OCI-LY1 (cell line): ENCODE measurements at regions not wholly inside any gene's neighbourhood (a gene's known extent, or its start where the extent isn't known, plus 50 kb on each side); places are given as distances from the start of the nearest gene placed in this dataset.

ENCODE experiments used
- H2AFZ ChIP-seq: fragments of 200-600 bp; sonication (generic), shearing (Covaris generic); 2 replicates; pipeline ENCODE4 v1.6.0; 2014; ENCODE audit warnings: antibody characterized with exemption, mild to moderate bottlenecking, low read length
- H3F3A ChIP-seq: fragments of 200-600 bp; sonication (generic), shearing (Covaris generic); 2 replicates; pipeline ENCODE4 v1.6.0; 2014; ENCODE audit warnings: mild to moderate bottlenecking, antibody characterized with exemption, low read length, moderate library complexity; ENCODE audit not compliant: insufficient read depth
- H3K27ac ChIP-seq: fragments of 200-600 bp; sonication (generic); 2 replicates; pipeline ENCODE4 v1.5.1; 2014; ENCODE audit warnings: low read length, mixed run types, mild to moderate bottlenecking, low read depth; ENCODE audit not compliant: poor library complexity, severe bottlenecking
- H3K27me3 ChIP-seq: fragments of 200-600 bp; sonication (generic); 2 replicates; pipeline ENCODE4 v1.6.0; 2014; ENCODE audit warnings: antibody characterized with exemption, mild to moderate bottlenecking, low read length, moderate library complexity; ENCODE audit not compliant: insufficient read depth
- H3K36me3 ChIP-seq: fragments of 200-600 bp; sonication (generic); 2 replicates; pipeline ENCODE4 v1.6.1; 2014; ENCODE audit warnings: mild to moderate bottlenecking, antibody characterized with exemption, low read length, moderate library complexity, mixed read lengths; ENCODE audit not compliant: insufficient read depth
- H3K4me1 ChIP-seq: fragments of 200-600 bp; sonication (generic); 2 replicates; pipeline ENCODE4 v1.5.1; 2014; ENCODE audit warnings: mild to moderate bottlenecking, low read length, moderate library complexity; ENCODE audit not compliant: insufficient read depth, severe bottlenecking
- H3K4me2 ChIP-seq: fragments of 200-600 bp; sonication (generic), shearing (Covaris generic); 2 replicates; pipeline ENCODE4 v1.6.1; 2014; ENCODE audit warnings: low read length
- H3K4me3 ChIP-seq: fragments of 200-600 bp; sonication (generic); 2 replicates; pipeline ENCODE4 v1.5.1; 2014; ENCODE audit warnings: low read length, low read depth, mild to moderate bottlenecking, mixed read lengths; ENCODE audit not compliant: poor library complexity, severe bottlenecking
- H3K79me2 ChIP-seq: fragments of 200-600 bp; shearing (Covaris generic); 2 replicates; pipeline ENCODE4 v1.6.1; 2016; ENCODE audit warnings: mixed run types, low read length, mixed read lengths; ENCODE audit not compliant: insufficient read depth
- H3K9ac ChIP-seq: fragments of 200-600 bp; sonication (generic), shearing (Covaris generic); 2 replicates; pipeline ENCODE4 v1.6.1; 2014; ENCODE audit warnings: mild to moderate bottlenecking, low read length, mixed read lengths
- H3K9me2 ChIP-seq: fragments of 200-600 bp; sonication (generic), shearing (Covaris generic); 2 replicates; pipeline ENCODE4 v1.6.1; 2014; ENCODE audit warnings: low read depth, mild to moderate bottlenecking, low read length, mixed read lengths
- H3K9me3 ChIP-seq: fragments of 200-600 bp; shearing (Covaris generic); 2 replicates; pipeline ENCODE4 v1.6.1; 2014; ENCODE audit warnings: low read length, mixed read lengths
- H4K20me1 ChIP-seq: fragments of 200-600 bp; sonication (generic), shearing (Covaris generic); 2 replicates; pipeline ENCODE4 v1.6.0; 2016; ENCODE audit warnings: mild to moderate bottlenecking, low read length; ENCODE audit not compliant: insufficient read depth
- EZH2 ChIP-seq: fragments of 200-600 bp; sonication (generic), shearing (Covaris generic); IDR thresholded peaks from 2 replicates; pipeline ENCODE4 v1.8.0; 2017; ENCODE audit warnings: borderline replicate concordance, mixed run types, mild to moderate bottlenecking, antibody characterized with exemption, low read length, moderate library complexity, mixed read lengths
- TF ChIP-seq, protein P1 (sequence below): fragments of 200-600 bp; sonication (generic), shearing (Covaris generic); IDR thresholded peaks from 2 replicates; pipeline ENCODE4 v1.5.1; 2017; ENCODE audit warnings: mild to moderate bottlenecking, antibody characterized with exemption, low read length, moderate library complexity, mixed read lengths

DNA sequence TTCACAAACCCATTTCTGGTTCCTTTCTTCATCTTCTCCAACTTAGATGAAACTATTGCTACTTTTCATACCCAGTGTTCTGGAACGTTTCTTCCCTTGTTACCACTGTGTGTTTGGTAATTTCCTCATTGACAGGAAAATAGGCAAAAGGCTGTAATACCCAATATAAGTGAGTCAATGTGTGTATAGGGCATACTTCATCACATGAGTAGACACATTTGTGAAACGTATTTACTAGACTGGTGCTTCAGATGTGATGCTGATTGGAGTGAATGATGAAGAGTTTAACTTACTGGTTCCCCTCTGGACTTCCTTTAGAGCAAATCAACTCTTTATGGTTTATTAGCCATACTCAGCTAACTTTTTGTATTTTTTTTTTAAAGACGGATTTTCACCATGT lies 195.1 kb upstream of the ATP6AP2 start:
- TF ChIP-seq, protein P1, sequence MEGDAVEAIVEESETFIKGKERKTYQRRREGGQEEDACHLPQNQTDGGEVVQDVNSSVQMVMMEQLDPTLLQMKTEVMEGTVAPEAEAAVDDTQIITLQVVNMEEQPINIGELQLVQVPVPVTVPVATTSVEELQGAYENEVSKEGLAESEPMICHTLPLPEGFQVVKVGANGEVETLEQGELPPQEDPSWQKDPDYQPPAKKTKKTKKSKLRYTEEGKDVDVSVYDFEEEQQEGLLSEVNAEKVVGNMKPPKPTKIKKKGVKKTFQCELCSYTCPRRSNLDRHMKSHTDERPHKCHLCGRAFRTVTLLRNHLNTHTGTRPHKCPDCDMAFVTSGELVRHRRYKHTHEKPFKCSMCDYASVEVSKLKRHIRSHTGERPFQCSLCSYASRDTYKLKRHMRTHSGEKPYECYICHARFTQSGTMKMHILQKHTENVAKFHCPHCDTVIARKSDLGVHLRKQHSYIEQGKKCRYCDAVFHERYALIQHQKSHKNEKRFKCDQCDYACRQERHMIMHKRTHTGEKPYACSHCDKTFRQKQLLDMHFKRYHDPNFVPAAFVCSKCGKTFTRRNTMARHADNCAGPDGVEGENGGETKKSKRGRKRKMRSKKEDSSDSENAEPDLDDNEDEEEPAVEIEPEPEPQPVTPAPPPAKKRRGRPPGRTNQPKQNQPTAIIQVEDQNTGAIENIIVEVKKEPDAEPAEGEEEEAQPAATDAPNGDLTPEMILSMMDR, result no peak
- no peak for TF ChIP-seq EZH2
- no peaks in the 10 kb centered on the region for H3K27me3 ChIP-seq
- H3K4me3 ChIP-seq, result no peak overlapping the region
- no peak overlapping the region for H3K4me2 ChIP-seq
- H3K9me3 ChIP-seq, result no peaks in the 10 kb centered on the region
- H3K4me1 ChIP-seq, result no peaks in the 10 kb centered on the region
- no peak overlapping the region for H2AFZ ChIP-seq
- H3F3A ChIP-seq, result no peaks in the 10 kb centered on the region
- H3K9me2 ChIP-seq, result no peaks in the 10 kb centered on the region
- no peaks in the 10 kb centered on the region for H4K20me1 ChIP-seq
- H3K27ac ChIP-seq, result no peak overlapping the region
- H3K79me2 ChIP-seq, result no peaks in the 10 kb centered on the region
- H3K36me3 ChIP-seq, result no peaks in the 10 kb centered on the region
- no peak overlapping the region for H3K9ac ChIP-seq

DNA sequence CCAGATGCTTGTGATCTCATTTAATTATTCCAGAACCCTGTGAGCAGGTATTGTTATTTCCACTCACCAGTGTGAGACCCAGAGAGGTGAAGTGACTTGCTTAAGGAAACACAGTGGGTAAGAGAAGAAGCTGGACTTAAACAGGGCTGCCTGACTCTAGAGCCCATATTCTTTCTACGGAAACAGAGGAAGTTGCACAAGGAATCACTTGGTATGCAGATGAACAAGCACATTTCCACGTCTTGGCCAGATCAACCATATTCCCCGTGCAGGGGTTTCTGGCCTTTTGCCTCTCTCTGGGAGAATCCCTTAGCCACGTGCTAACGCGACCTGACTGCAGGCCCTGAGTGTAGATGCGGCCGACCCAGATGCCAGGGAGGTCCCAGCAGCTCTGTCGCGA lies 195.5 kb upstream of the ATP6AP2 start:
- no peak overlapping the region for H3K9ac ChIP-seq
- no peak overlapping the region for H3K27ac ChIP-seq
- H3K4me2 ChIP-seq, result no peak overlapping the region
- H3F3A ChIP-seq, result no peaks in the 10 kb centered on the region
- H2AFZ ChIP-seq, result no peak overlapping the region
- no peaks in the 10 kb centered on the region for H3K36me3 ChIP-seq
- H3K4me3 ChIP-seq, result no peak overlapping the region
- H3K27me3 ChIP-seq, result no peaks in the 10 kb centered on the region
- no peaks in the 10 kb centered on the region for H3K9me3 ChIP-seq
- no peaks in the 10 kb centered on the region for H3K4me1 ChIP-seq
- H3K79me2 ChIP-seq, result no peaks in the 10 kb centered on the region
- no peaks in the 10 kb centered on the region for H4K20me1 ChIP-seq
- no peaks in the 10 kb centered on the region for H3K9me2 ChIP-seq
- no peak for TF ChIP-seq EZH2
- TF ChIP-seq, protein P1, result no peak

DNA sequence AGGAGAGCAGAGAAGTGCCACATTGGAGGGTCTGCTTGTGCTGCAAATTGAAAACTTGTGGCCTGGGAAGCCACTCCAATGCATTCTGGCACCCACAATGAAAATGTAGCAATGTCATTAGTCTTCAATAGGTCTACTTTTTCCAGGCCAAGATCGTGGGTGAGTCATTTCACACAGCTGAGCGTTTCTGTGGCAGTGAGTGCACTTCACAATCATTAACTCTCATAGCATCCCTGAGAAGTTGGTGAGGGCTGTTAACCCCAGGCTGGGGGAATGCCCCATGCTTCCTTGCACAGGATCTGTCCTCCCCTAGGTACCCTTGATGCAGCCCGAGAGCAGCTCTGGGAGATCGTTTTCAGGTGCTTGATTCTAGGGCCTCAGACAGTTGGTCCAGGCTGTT lies 196.8 kb upstream of the ATP6AP2 start:
- H3K9me2 ChIP-seq, result no peaks in the 10 kb centered on the region
- no peak overlapping the region for H3K27ac ChIP-seq
- H2AFZ ChIP-seq, result no peak overlapping the region
- H3K9ac ChIP-seq, result no peak overlapping the region
- no peaks in the 10 kb centered on the region for H3F3A ChIP-seq
- no peak overlapping the region for H3K4me3 ChIP-seq
- H3K9me3 ChIP-seq, result no peaks in the 10 kb centered on the region
- no peak for TF ChIP-seq EZH2
- TF ChIP-seq, protein P1, result no peak
- no peaks in the 10 kb centered on the region for H4K20me1 ChIP-seq
- no peaks in the 10 kb centered on the region for H3K27me3 ChIP-seq
- no peaks in the 10 kb centered on the region for H3K79me2 ChIP-seq
- H3K4me1 ChIP-seq, result no peaks in the 10 kb centered on the region
- H3K36me3 ChIP-seq, result no peaks in the 10 kb centered on the region
- H3K4me2 ChIP-seq, result no peak overlapping the region
